Endothelial cell (in vitro differentiated cells): ENCODE measurements at regions not wholly inside any gene's neighbourhood (a gene's known extent, or its start where the extent isn't known, plus 50 kb on each side); places are given as distances from the start of the nearest gene placed in this dataset.

Experiments
- DNase-seq: peaks from one replicate; pipeline ENCODE4 v3.0.0; 2021; ENCODE audit warnings: low spot score
- H3K27ac Mint-ChIP-seq: one replicate; pipeline ENCODE4 v1.8.0; 2021; ENCODE audit warnings: mixed read lengths, inconsistent platforms; ENCODE audit not compliant: unreplicated experiment
- H3K27me3 Mint-ChIP-seq: one replicate; pipeline ENCODE4 v1.8.0; 2021; ENCODE audit warnings: mild to moderate bottlenecking, moderate library complexity, mixed read lengths, inconsistent platforms; ENCODE audit not compliant: unreplicated experiment
- H3K36me3 Mint-ChIP-seq: one replicate; pipeline ENCODE4 v1.8.0; 2021; ENCODE audit warnings: mild to moderate bottlenecking, low read depth, mixed read lengths, inconsistent platforms; ENCODE audit not compliant: unreplicated experiment
- H3K4me1 Mint-ChIP-seq: one replicate; pipeline ENCODE4 v1.8.0; 2021; ENCODE audit warnings: mild to moderate bottlenecking, mixed read lengths, inconsistent platforms; ENCODE audit not compliant: unreplicated experiment
- H3K4me3 Mint-ChIP-seq: one replicate; pipeline ENCODE4 v1.8.0; 2021; ENCODE audit warnings: mild to moderate bottlenecking, mixed read lengths, inconsistent platforms; ENCODE audit not compliant: unreplicated experiment
- H3K9me3 Mint-ChIP-seq: one replicate; pipeline ENCODE4 v1.8.0; 2021; ENCODE audit warnings: mixed read lengths, inconsistent platforms; ENCODE audit not compliant: unreplicated experiment
- CTCF ChIP-seq: fragments of 200-600 bp; sonication (generic); IDR thresholded peaks from one replicate; pipeline ENCODE4 v1.5.0; 2021; ENCODE audit warnings: antibody characterized with exemption; ENCODE audit not compliant: unreplicated experiment

- Mint-ChIP-seq H3K4me1 (no peaks in the 10 kb centered on the region), H3K4me3 (no peak overlapping the region), H3K27ac (no peak overlapping the region), H3K27me3 (no peaks in the 10 kb centered on the region), H3K36me3 (no peaks in the 10 kb centered on the region), H3K9me3 (no peaks in the 10 kb centered on the region)
- TF ChIP-seq CTCF = no peak
- DNase-seq = no peak
Measured at GRCh38 chr7:16345979-16346958, 75.1 kb downstream of the CRPPA start.

- H3K27ac Mint-ChIP-seq = no peak overlapping the region
- no peak overlapping the region for H3K4me3 Mint-ChIP-seq
- no peak for TF ChIP-seq CTCF
- no peaks in the 10 kb centered on the region for H3K4me1 Mint-ChIP-seq
- no peaks in the 10 kb centered on the region for H3K27me3 Mint-ChIP-seq
- no peaks in the 10 kb centered on the region for H3K9me3 Mint-ChIP-seq
- H3K36me3 Mint-ChIP-seq = no peaks in the 10 kb centered on the region
- no peak for DNase-seq
Measured at GRCh38 chr7:16344927-16345326, 76.4 kb downstream of the CRPPA start.

- Mint-ChIP-seq H3K4me1 (no peaks in the 10 kb centered on the region), H3K4me3 (no peak overlapping the region), H3K27me3 (no peaks in the 10 kb centered on the region), H3K36me3 (no peaks in the 10 kb centered on the region), H3K27ac (no peak overlapping the region), H3K9me3 (no peaks in the 10 kb centered on the region)
- no peak for TF ChIP-seq CTCF
- DNase-seq = no peak
Measured at GRCh38 chr7:16343612-16344011, 77.7 kb downstream of the CRPPA start.

GRCh38 chr7:16338065-16338464 is 83.3 kb downstream of the CRPPA start:
- no peaks in the 10 kb centered on the region for H3K36me3 Mint-ChIP-seq
- H3K4me3 Mint-ChIP-seq = no peak overlapping the region
- DNase-seq = no peak
- TF ChIP-seq CTCF = no peak
- H3K4me1 Mint-ChIP-seq = no peaks in the 10 kb centered on the region
- H3K27ac Mint-ChIP-seq = no peak overlapping the region
- no peaks in the 10 kb centered on the region for H3K27me3 Mint-ChIP-seq
- H3K9me3 Mint-ChIP-seq = no peaks in the 10 kb centered on the region

GRCh38 chr7:16326106-16326505 is 95.2 kb downstream of the CRPPA start:
- H3K9me3 Mint-ChIP-seq = no peaks in the 10 kb centered on the region
- H3K27me3 Mint-ChIP-seq = no peaks in the 10 kb centered on the region
- TF ChIP-seq CTCF = no peak
- DNase-seq = no peak
- no peak overlapping the region for H3K27ac Mint-ChIP-seq
- H3K4me3 Mint-ChIP-seq = no peak overlapping the region
- H3K4me1 Mint-ChIP-seq = no peaks in the 10 kb centered on the region
- no peaks in the 10 kb centered on the region for H3K36me3 Mint-ChIP-seq
